NOMO-1 treated with dmso at 0.1 percent for 144 hours (cell line): ENCODE measurements at regions not wholly inside any gene's neighbourhood (a gene's known extent, or its start where the extent isn't known, plus 50 kb on each side); places are given as distances from the start of the nearest gene placed in this dataset.
A peak's percentile ranks its signal among the peaks of the same experiment; 100 is the strongest.

Experiments used
- DNase-seq: peaks from one replicate; lab custom pipeline; 2025; ENCODE audit not compliant: unreplicated experiment; lab: John Stamatoyannopoulos, UW

GRCh38 chr10:3723766-3724165, 61.2 kb downstream of the KLF6 start:
- DNase-seq, result no peak

DNA sequence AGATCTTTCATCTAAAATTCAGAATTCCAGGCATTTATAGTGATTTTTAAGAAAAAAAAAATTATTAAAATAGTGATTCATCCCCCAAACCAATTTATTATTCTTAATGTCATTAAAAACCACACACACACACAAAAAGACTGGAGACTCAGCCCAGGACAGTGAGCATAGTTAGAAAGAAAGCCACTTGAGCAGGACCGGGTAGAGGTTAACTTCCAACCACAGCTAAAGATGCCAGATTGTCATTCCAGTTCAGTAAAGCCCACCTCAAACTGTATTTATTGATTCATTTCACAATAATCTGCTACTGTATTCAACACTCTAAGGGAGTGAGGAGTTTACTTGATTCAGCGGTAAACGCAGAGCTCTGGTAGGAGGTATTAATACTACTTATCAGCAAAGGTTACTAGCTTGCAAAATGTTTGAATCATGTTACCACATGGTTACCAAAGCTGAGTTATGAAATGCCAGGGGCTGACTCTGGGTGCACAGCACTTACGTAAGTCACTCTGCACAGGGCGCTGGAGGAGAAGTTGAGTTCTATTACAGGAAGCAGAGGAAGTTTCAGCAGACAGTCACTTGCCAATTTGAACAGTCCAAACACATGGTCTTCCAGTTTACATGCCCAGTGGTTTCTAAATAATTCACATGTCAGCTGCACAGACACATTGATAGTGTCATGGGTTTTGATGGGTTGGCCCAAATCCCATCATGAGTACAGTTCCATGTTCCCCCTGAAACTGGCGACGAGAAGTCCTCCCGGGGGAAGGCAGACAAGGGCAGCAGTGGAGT, 64.6 kb downstream of the KLF6 start:
- DNase-seq, result peak; percentile 93

GRCh38 chr10:3719024-3719843, 65.8 kb downstream of the KLF6 start:
- no peak for DNase-seq

DNA sequence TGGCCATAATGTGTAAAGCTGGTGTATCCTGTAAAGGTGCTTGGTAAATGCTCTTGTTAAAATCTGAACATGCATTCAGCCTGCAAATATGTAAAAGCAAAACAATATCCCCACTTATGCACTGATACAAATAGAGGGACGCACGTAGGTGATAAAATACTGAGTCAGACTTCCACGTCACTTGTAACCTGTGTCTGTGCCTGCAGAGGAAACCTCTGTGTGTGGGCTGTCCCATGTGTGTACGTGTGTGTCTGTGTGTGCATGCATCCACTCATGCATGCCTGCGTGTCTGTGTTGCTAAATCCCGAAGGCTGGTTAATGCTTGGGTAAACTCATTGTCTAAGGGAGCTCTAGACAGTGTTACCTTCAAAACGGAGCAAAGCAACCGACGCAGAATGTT, 68.9 kb downstream of the KLF6 start:
- no peak for DNase-seq

- no peak for DNase-seq
Observed at GRCh38 chr10:3714967-3715366, 70.0 kb downstream of the KLF6 start.

- DNase-seq, result no peak
Observed at GRCh38 chr10:3714531-3714930, 70.5 kb downstream of the KLF6 start.

DNA sequence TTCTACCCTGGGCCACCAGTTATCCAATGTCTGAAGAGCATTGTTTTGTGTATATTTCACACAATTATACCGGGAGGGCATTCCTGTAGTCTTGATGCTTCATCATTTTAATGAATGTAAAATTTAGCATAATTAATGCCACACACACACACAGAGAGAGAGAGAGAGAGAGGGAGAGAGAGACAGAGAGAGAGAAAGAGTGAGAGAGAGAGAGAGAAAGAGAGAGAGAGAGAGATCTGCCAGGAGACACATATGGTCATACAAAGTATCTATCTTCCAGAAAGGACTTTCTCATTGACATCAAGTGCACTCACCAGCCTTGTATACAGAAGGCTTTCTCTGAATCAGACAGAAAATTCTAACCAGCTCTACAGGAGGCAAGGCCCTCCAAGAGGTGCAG, 72.3 kb downstream of the KLF6 start:
- no peak for DNase-seq

DNA sequence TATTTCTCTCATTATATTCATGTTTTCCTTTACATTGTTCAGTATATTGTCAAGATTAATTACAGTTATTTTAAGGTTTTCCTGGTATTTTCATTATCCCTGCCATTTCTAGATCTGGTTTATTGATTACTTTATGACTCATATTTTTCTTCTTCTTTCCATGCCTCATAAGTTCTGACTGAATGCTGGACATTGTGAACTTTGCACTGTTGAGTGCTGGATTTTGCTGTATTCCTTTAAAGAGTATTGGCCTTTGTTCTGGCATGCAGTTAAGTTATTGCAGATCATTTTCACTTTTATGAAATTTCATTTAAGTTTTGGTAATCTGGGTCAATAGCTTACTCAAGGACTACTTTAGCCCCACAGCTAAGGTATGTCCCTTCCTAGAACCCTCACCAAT, 73.1 kb downstream of the KLF6 start:
- no peak for DNase-seq

DNA sequence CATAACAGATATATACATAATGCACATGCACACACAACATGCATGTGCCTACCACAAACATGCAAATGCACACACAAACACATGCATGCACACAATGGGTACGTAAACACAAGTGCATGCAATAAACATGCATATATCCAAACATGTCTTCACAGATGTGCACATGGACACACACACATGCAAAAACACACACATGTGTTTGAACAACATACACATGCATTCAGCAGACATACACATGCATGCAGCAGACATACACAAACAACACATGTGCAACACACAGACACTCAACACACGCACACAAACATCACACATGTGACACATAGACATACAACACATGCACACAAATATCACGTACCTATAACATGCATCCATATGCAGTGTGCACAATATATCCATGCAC, 74.2 kb downstream of the KLF6 start:
- DNase-seq, result no peak

- DNase-seq, result no peak
Observed at GRCh38 chr10:3709456-3710060, 75.5 kb downstream of the KLF6 start.

- DNase-seq, result no peak
Observed at GRCh38 chr10:3708852-3709251, 76.2 kb downstream of the KLF6 start.

GRCh38 chr10:3704565-3705325, 80.3 kb downstream of the KLF6 start:
- DNase-seq, result no peak

- no peak for DNase-seq
Observed at GRCh38 chr10:3702569-3702968, 82.4 kb downstream of the KLF6 start.

DNA sequence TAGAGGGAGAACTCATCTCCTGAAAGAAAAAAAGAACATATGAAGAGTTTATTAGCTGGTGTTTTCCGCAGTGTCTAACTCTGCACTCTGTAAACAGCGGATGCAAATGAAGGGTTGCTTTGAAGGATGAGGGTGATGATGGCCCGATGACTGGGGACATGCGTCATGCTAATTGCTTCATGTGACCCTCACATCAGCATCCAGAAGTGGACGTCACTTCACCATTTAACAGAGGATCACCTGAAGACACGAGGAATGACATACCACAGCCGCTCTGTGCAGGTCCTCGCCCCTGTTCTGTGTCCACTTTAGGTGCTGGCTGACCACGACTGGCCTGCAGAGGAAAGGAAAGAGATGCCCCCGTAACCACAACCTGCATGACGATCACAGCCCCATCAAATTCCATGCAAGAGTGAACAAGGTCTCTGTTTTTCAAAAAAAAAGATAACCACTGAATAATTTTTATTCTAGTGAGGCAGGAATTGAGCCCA, 82.9 kb downstream of the KLF6 start:
- no peak for DNase-seq

- no peak for DNase-seq
Observed at GRCh38 chr10:3701491-3701890, 83.5 kb downstream of the KLF6 start.

DNA sequence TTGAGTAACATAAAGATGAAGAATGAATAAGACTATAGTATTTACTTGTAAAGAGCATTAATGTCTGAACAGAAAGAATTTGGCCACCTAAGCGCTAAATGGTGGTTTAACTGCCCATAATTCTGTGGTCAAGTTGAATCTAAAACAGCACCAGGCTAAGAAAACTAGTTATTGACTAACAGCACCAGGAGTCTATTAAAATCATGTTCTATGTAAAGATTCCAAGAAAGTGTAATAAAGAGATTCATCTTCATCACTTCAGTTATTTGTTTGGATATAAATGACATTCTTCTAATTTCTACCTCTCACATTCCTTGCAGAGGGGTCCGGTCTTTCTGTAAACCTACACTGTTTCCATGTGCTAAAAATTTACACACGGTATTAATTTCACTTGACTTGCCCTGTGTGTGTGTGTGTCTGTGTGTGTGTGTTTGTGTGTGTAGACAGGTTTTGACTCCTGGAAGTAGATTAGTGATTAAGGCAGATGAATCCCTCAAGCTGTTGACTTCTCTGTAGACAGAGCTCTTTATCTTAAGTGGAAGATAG, 84.4 kb downstream of the KLF6 start:
- DNase-seq, result no peak

DNA sequence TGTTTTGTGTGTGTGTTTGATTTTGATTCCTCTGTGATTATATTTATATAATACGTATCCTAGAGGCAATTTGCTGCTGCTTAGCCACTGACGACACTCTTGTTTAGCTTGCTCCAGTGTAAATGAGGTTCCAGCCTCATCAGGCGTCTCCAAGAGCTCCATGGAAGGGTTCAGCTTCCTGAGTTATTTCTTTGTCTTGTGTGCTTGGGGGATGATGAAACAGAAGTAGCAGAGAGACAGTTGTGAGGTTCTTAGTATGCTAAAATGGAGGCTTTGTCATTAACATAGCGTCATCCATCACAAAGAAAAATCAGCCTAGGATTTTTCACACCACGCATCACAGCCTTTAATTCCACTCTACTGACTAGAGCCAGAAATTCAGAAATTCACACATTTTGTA, 85.1 kb downstream of the KLF6 start:
- no peak for DNase-seq

DNA sequence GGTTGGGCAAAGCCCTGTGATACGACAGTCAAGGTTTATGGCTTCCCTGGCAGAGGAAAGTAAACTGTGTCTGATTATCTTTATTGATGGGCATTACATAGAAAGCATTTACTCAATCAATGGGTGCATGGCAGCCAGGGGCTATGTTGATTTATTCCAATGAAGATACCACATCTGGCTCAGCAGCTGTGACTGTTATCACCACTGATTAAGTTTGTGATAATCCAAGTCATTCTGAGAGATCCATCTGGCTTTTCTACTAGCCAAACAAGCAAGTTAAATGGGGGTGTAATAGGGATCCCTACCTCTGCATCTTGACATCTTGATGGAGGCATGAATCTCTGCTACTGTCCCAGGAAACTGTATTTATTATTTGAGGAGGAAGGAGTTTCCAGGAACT, 86.7 kb downstream of the KLF6 start:
- no peak for DNase-seq

GRCh38 chr10:3693698-3694080, 91.3 kb downstream of the KLF6 start:
- no peak for DNase-seq

- no peak for DNase-seq
Observed at GRCh38 chr10:3693022-3693697, 91.8 kb downstream of the KLF6 start.
